SK-N-SH (cell line): ENCODE measurements at regions not wholly inside any gene's neighbourhood (a gene's known extent, or its start where the extent isn't known, plus 50 kb on each side); places are given as distances from the start of the nearest gene placed in this dataset.

Experiments used
- CTCF ChIA-PET: fragments of 300-600, 350-600 bp; formaldehyde crosslinking; extraction: SDS; loops from one replicate; lab custom pipeline; 2021; lab: Yijun Ruan, JAX
- POLR2A ChIA-PET: fragments of 350-600 bp; sonication (Branson Sonifier 250); formaldehyde crosslinking; extraction: SDS; loops from one replicate; lab custom pipeline; 2020; ENCODE audit warnings: antibody characterized with exemption, inconsistent platforms; lab: Yijun Ruan, JAX
- DNase-seq: peaks from one replicate; pipeline ENCODE4 v3.0.0; 2012
- H2AFZ ChIP-seq: fragments of 200-600 bp; sonication (generic); 2 replicates; pipeline ENCODE4 v1.8.1; 2016; ENCODE audit warnings: antibody characterized with exemption, mild to moderate bottlenecking, low read depth
- H3F3A ChIP-seq: fragments of 200-600 bp; sonication (generic); replicated peaks from 2 replicates; pipeline ENCODE3; 2016; ENCODE audit warnings: antibody characterized with exemption, mild to moderate bottlenecking; ENCODE audit not compliant: insufficient read depth
- H3K27ac ChIP-seq, 2 experiments: fragments of 200-500 bp in 1 of 2; fragments of 200-600 bp in 1 of 2; sonication (Bioruptor generic) in 1 of 2; sonication (generic), shearing (Covaris generic) in 1 of 2; 2 replicates each; pipeline versions ENCODE4 v1.5.1 to v1.6.1; 2014 to 2016; ENCODE audit warnings: low read depth in 2 of 2, inconsistent platforms in 1 of 2, low read length in 1 of 2, mild to moderate bottlenecking in 1 of 2, mixed read lengths in 1 of 2
- H3K27me3 ChIP-seq: fragments of 200-600 bp; sonication (generic), shearing (Covaris generic); 2 replicates; pipeline ENCODE4 v1.6.1; 2016; ENCODE audit warnings: mixed run types; ENCODE audit not compliant: insufficient read depth
- H3K36me3 ChIP-seq, 2 experiments: fragments of 200-500 bp in 1 of 2; fragments of 200-600 bp in 1 of 2; sonication (Bioruptor generic) in 1 of 2; sonication (generic) in 1 of 2; replicated peaks in 1 of 2; 2 replicates each; pipeline versions ENCODE3 to v1.5.1; 2014 to 2016; ENCODE audit warnings: low read length in 1 of 2, mild to moderate bottlenecking in 1 of 2; ENCODE audit not compliant: insufficient read depth in 2 of 2, control insufficient read depth in 1 of 2
- H3K4me1 ChIP-seq, 2 experiments: fragments of 200-500 bp in 1 of 2; fragments of 200-600 bp in 1 of 2; sonication (Bioruptor generic) in 1 of 2; sonication (generic), shearing (Covaris generic) in 1 of 2; 2 replicates each; pipeline versions ENCODE4 v1.5.1 to v1.6.1; 2014 to 2016; ENCODE audit warnings: low read depth in 1 of 2, low read length in 1 of 2, mixed run types in 1 of 2; ENCODE audit not compliant: insufficient read depth in 2 of 2, control insufficient read depth in 1 of 2
- H3K4me2 ChIP-seq: fragments of 200-600 bp; sonication (generic), shearing (Covaris generic); 2 replicates; pipeline ENCODE4 v1.6.1; 2017; ENCODE audit warnings: mixed run types
- H3K4me3 ChIP-seq, 2 experiments: fragments of 200-500 bp in 1 of 2; fragments of 200-600 bp in 1 of 2; sonication (Bioruptor generic) in 1 of 2; sonication (generic), shearing (Covaris generic) in 1 of 2; 2 replicates each; pipeline versions ENCODE4 v1.5.1 to v1.8.1; 2014 to 2016; ENCODE audit warnings: low read depth in 2 of 2, inconsistent platforms in 1 of 2, low read length in 1 of 2, mild to moderate bottlenecking in 1 of 2, mixed read lengths in 1 of 2, moderate library complexity in 1 of 2
- H3K79me2 ChIP-seq: fragments of 200-600 bp; sonication (generic); 2 replicates; pipeline ENCODE4 v1.8.1; 2017; ENCODE audit warnings: mild to moderate bottlenecking; ENCODE audit not compliant: insufficient read depth
- H3K9ac ChIP-seq: fragments of 200-600 bp; sonication (generic); 2 replicates; pipeline ENCODE4 v1.6.1; 2017; ENCODE audit warnings: mixed run types
- H3K9me2 ChIP-seq: fragments of 200-600 bp; sonication (generic); 2 replicates; pipeline ENCODE4 v1.6.1; 2017; ENCODE audit warnings: mixed run types
- H3K9me3 ChIP-seq: fragments of 200-600 bp; sonication (generic); 2 replicates; pipeline ENCODE4 v1.6.1; 2017; ENCODE audit warnings: mixed run types, mild to moderate bottlenecking, moderate library complexity
- H4K20me1 ChIP-seq: fragments of 200-600 bp; sonication (generic); 2 replicates; pipeline ENCODE4 v1.6.1; 2017; ENCODE audit warnings: mild to moderate bottlenecking, mixed run types; ENCODE audit not compliant: insufficient read depth
- CHD2 ChIP-seq: fragments of 150-350 bp; IDR thresholded peaks from 2 replicates; pipeline ENCODE4 v1.6.1; 2018; ENCODE audit warnings: low read length; ENCODE audit not compliant: partially characterized antibody
- FOXM1 ChIP-seq: IDR thresholded peaks from 2 replicates; pipeline ENCODE4 v1.4.0; 2012; ENCODE audit warnings: low read depth, mild to moderate bottlenecking
- GATA2 ChIP-seq: sonication (generic); formaldehyde crosslinking; IDR thresholded peaks from 2 replicates; pipeline ENCODE4 v1.5.0; 2020; ENCODE audit warnings: mild to moderate bottlenecking, missing genetic modification reagents
- IRF3 ChIP-seq: fragments of 150-350 bp; IDR thresholded peaks from 2 replicates; pipeline ENCODE4 v1.6.1; 2016; ENCODE audit warnings: mild to moderate bottlenecking, low read depth, low read length
- NRF1 ChIP-seq: IDR thresholded peaks from 2 replicates; pipeline ENCODE4 v1.6.1; 2012; ENCODE audit warnings: low read depth, mild to moderate bottlenecking, low read length
- POLR2AphosphoS5 ChIP-seq: IDR thresholded peaks from 2 replicates; pipeline ENCODE4 v1.6.1; 2012; ENCODE audit warnings: low read depth, low read length
- RCOR1 ChIP-seq: fragments of 150-350 bp; IDR thresholded peaks from 2 replicates; pipeline ENCODE4 v1.6.1; 2017; ENCODE audit warnings: antibody characterized with exemption, low read length
- RFX5 ChIP-seq: IDR thresholded peaks from 2 replicates; pipeline ENCODE4 v1.6.1; 2012; ENCODE audit warnings: mild to moderate bottlenecking, improper control_type of control experiment, low read length
- RXRA ChIP-seq: IDR thresholded peaks from 2 replicates; pipeline ENCODE4 v1.4.0; 2012; ENCODE audit warnings: low read depth, mild to moderate bottlenecking, borderline replicate concordance
- SMC3 ChIP-seq: IDR thresholded peaks from 2 replicates; pipeline ENCODE4 v1.6.1; 2012; ENCODE audit warnings: low read depth, low read length, improper control_type of control experiment
- TCF12 ChIP-seq: IDR thresholded peaks from 2 replicates; pipeline ENCODE4 v1.4.0; 2012
- YY1 ChIP-seq: IDR thresholded peaks from 2 replicates; pipeline ENCODE4 v1.4.0; 2012; ENCODE audit warnings: low read depth, mild to moderate bottlenecking
- ZBTB33 ChIP-seq: IDR thresholded peaks from 2 replicates; pipeline ENCODE4 v1.4.0; 2012; ENCODE audit warnings: low read depth, borderline replicate concordance
- WGBS: methylation state at CpG from one replicate; pipeline ENCODE4 v1.1.6; 2017; ENCODE audit warnings: low lambda C conversion rate; 5-methylcytosine and 5-hydroxymethylcytosine counted together
- TF ChIP-seq, protein P1 (sequence below): IDR thresholded peaks from 2 replicates; pipeline ENCODE4 v1.6.1; 2012; ENCODE audit warnings: mild to moderate bottlenecking, low read depth, low read length, moderate library complexity
- TF ChIP-seq, protein P2 (sequence below): IDR thresholded peaks from 2 replicates; pipeline ENCODE4 v1.4.0; 2012; ENCODE audit warnings: low read depth, borderline replicate concordance
- TF ChIP-seq, protein P3 (sequence below): IDR thresholded peaks from 2 replicates; pipeline ENCODE4; 2012
- TF ChIP-seq, protein P4 (sequence below): IDR thresholded peaks from 2 replicates; pipeline ENCODE4 v1.4.0; 2012; ENCODE audit warnings: low read depth

DNA sequence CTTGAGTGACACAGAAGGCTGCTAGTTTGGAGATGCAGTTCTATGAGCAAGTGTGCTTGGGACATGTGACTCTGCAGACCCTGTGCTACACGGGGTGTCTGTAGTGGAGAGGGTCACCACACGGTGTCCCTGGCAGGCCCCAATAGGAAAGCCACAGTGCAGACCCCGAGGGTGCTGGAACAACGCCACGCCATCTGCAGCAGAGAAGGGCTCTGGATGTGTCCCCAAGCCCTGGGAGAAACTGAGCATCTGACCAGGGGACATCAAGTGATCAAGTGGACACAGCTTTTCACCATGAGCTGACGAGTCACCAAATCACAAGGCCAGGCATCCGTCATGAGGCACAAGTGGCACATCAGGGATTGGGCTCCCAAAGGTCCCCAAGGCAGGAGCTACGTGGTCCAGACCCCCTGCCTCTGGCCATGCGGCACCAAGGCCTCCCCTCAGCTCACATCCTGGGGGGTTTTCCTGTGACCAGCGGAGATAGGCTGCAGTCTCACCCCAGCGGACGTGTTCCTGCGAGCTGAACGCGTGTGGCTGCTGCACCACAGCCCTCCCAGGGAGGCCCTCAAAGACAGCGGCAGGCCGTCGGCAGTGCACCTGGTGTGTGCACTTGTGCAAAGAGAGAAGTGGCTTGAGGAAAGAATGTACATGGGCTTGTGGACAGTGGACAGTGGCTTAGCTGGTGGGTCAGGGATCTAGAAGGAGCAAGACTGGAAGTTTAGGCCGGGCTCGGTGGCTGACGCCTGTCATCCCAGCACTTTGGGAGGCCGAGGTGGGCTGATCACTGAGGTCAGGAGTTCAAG, 96.7 kb downstream of the RPS6KA4 start:
- no peaks in the 10 kb centered on the region for H3K36me3 ChIP-seq
- no peaks in the 10 kb centered on the region for H3K9me3 ChIP-seq
- no peaks in the 10 kb centered on the region for H3K79me2 ChIP-seq
- WGBS: 70% methylated on average over 6 of the region's 22 CpGs
- DNase-seq: no peak
- H3F3A ChIP-seq: no peaks in the 10 kb centered on the region
- no peaks in the 10 kb centered on the region for H4K20me1 ChIP-seq
- no peak overlapping the region for H3K27ac ChIP-seq
- H3K4me3 ChIP-seq: no peak overlapping the region
- H3K9me2 ChIP-seq: no peaks in the 10 kb centered on the region
- no peaks in the 10 kb centered on the region; a peak in 1 of 4 replicates for H3K4me1 ChIP-seq
- H2AFZ ChIP-seq: no peak overlapping the region
- H3K27me3 ChIP-seq: no peaks in the 10 kb centered on the region
- no peak overlapping the region for H3K9ac ChIP-seq
- TF ChIP-seq ZBTB33 (no peak), POLR2AphosphoS5 (no peak), FOXM1 (no peak), TCF12 (no peak), RFX5 (no peak), CHD2 (no peak), SMC3 (no peak), YY1 (no peak), RXRA (no peak), NRF1 (no peak), GATA2 (CRISPR knock-in tag) (no peak), IRF3 (no peak), RCOR1 (no peak)
- TF ChIP-seq, protein P1, sequence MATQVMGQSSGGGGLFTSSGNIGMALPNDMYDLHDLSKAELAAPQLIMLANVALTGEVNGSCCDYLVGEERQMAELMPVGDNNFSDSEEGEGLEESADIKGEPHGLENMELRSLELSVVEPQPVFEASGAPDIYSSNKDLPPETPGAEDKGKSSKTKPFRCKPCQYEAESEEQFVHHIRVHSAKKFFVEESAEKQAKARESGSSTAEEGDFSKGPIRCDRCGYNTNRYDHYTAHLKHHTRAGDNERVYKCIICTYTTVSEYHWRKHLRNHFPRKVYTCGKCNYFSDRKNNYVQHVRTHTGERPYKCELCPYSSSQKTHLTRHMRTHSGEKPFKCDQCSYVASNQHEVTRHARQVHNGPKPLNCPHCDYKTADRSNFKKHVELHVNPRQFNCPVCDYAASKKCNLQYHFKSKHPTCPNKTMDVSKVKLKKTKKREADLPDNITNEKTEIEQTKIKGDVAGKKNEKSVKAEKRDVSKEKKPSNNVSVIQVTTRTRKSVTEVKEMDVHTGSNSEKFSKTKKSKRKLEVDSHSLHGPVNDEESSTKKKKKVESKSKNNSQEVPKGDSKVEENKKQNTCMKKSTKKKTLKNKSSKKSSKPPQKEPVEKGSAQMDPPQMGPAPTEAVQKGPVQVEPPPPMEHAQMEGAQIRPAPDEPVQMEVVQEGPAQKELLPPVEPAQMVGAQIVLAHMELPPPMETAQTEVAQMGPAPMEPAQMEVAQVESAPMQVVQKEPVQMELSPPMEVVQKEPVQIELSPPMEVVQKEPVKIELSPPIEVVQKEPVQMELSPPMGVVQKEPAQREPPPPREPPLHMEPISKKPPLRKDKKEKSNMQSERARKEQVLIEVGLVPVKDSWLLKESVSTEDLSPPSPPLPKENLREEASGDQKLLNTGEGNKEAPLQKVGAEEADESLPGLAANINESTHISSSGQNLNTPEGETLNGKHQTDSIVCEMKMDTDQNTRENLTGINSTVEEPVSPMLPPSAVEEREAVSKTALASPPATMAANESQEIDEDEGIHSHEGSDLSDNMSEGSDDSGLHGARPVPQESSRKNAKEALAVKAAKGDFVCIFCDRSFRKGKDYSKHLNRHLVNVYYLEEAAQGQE: no peak
- TF ChIP-seq, protein P2, sequence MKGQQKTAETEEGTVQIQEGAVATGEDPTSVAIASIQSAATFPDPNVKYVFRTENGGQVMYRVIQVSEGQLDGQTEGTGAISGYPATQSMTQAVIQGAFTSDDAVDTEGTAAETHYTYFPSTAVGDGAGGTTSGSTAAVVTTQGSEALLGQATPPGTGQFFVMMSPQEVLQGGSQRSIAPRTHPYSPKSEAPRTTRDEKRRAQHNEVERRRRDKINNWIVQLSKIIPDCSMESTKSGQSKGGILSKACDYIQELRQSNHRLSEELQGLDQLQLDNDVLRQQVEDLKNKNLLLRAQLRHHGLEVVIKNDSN: no peak
- TF ChIP-seq, protein P3, sequence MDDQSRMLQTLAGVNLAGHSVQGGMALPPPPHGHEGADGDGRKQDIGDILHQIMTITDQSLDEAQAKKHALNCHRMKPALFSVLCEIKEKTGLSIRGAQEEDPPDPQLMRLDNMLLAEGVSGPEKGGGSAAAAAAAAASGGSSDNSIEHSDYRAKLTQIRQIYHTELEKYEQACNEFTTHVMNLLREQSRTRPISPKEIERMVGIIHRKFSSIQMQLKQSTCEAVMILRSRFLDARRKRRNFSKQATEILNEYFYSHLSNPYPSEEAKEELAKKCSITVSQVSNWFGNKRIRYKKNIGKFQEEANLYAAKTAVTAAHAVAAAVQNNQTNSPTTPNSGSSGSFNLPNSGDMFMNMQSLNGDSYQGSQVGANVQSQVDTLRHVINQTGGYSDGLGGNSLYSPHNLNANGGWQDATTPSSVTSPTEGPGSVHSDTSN: no peak
- TF ChIP-seq, protein P4, sequence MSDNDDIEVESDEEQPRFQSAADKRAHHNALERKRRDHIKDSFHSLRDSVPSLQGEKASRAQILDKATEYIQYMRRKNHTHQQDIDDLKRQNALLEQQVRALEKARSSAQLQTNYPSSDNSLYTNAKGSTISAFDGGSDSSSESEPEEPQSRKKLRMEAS: no peak
- TF ChIP-seq, all 33 proteins: peak for 0
- ChIA-PET CTCF (interaction anchor here (8.1 kb wide), 1 partner anchor 195 kb away, joined by 121 read pairs; no protein-coding TSS in a partner anchor), POLR2A (no interaction called here)
- H3K4me2 ChIP-seq: no peak overlapping the region
